GM18502 (cell line): ENCODE measurements at regions not wholly inside any gene's neighbourhood (a gene's known extent, or its start where the extent isn't known, plus 50 kb on each side); places are given as distances from the start of the nearest gene placed in this dataset.
"Not testable (repeated sequence)": the region's sequence is repeated elsewhere in the genome, so short reads cannot be mapped to it uniquely, and the experiment has no call there.

ENCODE experiments used
- ATAC-seq: cut with Tn5 transposase; IDR thresholded peaks from one replicate; pipeline ENCODE4 v1.9.1; 2021; ENCODE audit warnings: mild to moderate bottlenecking; ENCODE audit not compliant: unreplicated experiment, poor library complexity

DNA sequence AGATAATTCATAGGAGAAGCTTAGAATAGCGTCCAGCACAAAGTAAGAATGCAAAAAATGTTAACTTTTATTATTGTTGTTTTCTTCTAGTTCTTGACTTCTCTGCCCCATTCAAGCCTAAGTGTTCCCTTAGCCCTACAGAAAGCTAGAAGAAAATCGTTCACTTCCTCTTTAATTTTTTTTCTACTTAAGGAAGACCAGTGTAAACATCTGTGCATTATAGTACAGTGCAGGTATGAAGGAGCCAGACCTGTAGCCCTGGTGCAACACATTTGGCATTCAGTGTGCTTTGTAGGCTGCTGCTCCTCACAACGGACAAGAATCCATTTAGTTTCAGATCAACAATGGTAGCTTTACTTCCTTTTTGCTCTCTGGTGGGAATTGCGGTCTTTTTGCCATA is 127.8 kb upstream of the SLC7A14 start:
- ATAC-seq, result no peak

DNA sequence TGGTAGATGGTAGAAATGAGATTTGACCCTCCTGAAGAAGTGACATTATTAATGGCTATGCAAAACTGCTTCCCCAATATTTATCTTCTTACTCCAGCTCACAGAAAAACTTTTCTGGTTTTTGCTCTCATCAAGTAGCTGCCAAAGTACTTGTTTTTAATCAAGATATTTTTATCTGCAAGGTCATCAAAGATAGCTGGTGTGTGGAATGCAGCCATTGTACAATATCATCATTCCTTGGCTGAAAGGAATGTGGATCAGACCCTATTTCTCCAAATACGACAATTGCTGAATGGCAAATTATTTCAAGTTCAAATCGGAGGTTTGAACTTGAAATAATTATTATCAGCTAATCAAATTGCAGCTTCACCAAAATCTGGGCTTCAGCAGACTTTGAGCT is 126.9 kb upstream of the SLC7A14 start:
- ATAC-seq, result no peak

DNA sequence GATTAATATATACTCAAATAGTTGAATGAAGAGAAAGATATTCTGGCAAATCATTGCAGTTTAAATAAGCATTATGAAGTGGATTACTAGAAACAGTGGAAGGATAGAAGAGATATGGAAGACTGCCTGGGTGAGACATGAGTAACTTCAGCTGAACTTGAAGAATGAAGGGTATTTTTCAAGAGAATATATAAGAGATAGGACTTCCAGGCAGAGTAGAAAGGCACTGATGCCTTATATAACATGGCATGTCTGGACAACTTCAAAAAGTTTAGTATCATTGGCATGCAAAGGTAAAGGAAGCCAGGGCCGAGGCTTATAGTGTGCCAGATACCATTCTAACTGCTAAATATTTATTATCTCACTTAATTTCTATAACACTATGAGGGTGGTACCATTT is 126.5 kb upstream of the SLC7A14 start:
- no peak for ATAC-seq

DNA sequence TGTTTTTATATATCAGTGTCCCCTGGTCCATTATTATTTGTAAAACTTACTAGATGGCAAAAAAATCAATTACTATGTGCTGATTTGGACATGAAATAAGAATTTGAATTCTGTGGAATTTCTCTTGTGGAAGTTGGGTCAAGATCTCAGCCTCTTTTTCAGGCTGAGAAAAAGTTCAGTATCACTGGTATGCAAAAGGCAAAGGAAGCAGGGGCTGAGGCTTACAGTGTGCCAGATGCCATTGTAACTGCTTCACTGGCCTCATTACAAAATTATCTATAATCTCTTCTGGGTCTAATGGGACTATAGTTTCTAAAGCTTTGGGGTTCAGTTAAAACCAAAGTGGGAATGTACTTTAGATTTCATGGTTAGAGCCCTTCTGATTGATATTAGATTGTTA is 125.9 kb upstream of the SLC7A14 start:
- no peak for ATAC-seq

DNA sequence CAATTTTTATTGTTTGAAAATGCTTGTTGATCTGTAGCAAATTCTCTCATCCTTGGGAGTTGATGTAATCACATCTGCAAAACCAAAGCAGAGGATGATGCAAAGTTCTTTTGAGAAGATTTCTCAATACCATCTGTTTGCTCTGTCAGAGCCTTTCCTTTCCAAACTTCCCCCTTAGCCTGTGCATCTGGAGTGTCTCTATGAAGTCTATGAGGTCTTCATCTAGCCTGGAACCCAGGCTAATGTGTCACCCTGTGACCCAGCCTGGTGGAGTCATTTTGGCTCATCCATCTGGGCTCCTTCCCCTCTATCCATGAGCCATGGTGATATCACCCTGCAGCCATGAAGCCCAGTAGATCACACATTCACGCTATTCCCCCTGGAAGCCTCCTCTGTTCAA is 123.2 kb upstream of the SLC7A14 start:
- ATAC-seq, result no peak

DNA sequence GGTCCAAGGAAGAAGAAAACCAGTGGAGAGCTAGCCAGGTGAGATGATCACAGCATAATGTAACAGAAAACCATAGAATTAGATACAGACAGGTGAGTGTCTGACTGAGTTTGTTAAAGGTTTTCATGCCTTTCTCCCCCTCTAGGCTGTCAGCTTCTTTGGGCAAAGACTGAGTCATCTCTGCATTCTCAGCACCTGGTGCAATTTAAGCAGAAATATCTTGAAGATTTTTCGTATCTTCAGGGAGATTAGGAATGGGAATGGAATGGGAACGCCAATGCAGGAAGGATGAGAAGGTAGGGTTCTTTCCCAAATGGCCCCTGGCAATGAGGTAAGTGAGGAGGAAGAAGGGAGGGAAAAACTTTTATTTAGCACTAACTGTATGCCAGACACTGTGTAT is 122.0 kb upstream of the SLC7A14 start:
- no peak for ATAC-seq

DNA sequence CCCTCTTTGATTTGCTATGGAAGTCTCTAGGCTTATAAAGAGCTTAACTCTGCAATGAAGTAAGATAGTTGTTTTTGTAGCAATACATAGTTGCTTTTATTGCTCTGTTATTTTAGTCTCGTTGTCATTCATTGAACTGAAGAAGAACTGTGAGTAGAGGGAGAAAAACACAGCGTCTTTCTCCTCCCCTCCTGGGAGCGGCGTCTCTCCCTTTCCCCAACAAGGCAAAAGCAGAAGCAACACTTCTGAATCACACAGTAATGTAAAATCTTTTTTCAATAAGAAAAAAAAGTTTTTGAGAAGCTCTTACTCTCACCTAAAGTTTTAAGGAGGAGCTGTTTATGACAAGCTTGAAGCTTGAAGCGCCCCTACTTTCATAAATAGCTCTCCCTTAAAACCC is 119.3 kb upstream of the SLC7A14 start:
- no peak for ATAC-seq

DNA sequence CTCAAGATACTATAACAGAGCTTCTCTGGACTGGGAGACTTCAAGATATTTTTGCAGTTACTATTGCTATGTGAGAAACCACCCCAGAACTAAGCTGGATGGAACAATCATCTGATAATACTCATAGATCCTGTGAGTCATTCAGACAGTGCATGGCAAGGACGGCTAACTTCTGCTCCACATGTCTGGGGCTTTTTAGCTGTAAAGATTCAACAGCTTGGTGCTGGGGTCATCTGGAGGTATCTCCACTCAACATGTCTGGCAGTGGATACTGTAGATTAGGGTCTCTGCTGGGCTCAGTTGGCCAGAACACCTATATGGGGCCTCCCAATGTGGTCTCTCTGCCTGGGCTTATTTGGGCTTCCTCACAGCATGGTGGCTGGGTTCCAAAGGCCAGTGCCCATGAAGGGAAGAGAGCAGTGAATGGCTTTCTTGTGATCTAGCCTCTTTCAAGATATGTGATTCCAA is 117.3 kb upstream of the SLC7A14 start:
- no peak for ATAC-seq

DNA sequence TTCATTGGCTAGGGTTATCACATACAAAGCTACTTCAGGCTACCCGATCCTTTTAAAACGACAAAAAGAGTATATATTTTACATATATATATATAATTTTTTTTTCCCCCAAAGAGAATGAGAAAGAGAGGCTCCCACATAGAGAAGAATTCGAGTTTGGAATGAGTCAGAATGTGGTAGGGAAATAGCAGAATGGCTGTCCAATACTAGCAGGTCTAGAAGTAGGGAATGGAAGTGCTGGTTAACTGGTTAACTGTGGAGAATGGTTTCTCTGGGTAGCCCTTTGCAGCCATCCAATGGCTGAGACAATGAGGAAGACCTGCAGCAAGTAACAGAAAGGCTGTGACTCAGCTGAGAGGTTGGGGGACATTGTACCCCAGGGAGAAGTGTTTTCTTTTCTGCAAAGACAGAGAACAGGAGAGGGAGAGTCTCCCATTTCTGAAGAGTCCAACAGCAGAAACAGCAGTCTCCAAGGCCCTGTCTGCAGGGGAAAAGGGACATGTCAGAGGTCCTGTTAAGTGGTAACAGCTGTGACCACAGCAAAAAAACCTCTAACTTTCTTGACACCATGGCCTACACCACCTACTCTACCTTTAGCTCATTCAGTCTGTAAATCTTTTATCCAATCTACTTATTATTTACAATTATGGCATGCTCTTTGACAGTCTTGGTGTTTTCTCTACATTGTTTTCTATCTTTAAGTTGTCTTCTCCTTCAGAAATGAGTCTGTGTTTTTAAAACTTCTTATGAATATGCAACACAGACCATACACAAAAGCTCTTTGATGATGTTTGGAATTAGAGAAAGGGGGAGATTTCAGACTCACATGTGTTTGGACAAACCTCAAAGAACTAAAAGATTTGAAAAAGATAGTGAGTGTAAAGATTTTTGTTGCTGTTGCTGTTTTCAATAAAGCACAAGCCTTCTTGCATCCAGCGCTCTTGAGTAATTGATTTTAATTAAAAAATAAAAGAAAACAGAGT is 116.1 kb upstream of the SLC7A14 start:
- ATAC-seq, result no peak

DNA sequence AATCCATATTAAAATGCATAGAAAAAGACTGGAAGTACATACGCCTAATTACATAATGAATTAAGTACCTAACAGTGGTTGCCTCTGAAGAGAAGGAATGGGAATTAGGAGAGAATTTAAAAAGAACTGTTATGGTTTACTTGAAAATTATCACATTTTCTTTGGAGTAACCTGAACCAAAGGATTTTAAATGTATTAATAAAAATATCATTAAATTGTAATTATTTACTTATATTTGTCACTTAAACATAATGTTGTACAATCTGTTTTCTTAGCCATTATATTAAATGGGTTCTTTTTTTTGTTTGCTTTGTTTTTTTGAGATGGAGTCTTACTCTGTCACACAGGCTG is 114.2 kb upstream of the SLC7A14 start:
- ATAC-seq, result no peak

DNA sequence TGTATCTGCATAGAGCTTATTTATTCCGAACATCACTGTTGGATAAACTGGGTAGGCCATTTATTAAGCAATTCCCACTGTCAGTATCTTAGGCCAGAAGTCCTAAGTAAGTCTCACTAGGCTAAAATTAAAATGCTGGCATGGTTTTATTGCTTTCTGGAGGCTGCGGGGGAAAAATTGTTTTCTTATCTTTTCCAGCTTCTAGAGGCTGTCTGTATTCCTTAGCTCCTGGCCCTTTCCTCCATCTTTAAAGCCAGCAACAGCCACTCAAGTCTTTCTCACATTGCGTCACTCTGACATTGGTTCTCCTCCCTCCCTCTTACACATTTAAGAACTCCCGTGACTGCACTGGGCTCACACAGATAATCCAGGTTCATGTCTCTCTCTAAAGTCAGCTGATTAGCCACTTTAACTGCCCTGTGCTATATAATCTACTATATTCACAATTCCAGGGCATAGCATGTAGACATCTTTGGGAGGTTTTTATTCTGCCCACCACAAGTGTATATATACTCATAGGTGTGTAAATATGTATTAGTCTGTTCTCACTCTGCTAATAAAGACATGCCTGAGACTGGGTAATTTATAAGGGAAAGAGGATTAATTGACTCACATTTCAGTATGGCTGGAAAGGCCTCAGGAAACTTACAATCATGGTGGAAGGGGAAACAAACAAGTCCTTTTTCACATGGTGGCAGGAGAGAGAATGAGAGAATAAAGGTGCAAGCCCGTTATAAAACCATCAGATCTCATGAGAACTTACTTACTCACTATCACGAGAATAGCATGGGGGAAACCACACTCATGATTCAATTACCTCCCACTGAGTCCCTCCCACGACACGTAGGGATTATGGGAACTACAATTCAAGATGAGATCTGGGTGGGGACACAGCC is 113.5 kb upstream of the SLC7A14 start:
- ATAC-seq, result no peak

DNA sequence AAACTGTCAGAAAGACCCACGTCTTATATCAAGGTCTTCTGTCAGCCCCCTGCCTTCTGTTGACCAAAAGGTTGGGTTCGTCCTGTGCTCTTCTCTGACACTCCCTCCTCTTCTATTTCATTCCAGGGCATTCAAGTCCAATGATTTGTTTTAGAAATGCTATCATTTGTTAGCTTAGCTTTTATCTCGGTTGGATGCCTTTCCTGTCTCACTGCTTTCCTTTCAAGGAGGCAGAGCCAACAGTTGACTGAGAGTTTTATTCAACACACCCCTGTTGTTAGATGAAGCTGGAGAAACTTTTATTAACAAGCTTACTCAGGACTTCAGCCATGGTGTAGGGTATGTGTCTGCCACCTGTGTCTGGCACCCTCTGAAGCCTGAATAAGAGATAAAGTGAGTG is 112.0 kb upstream of the SLC7A14 start:
- no peak for ATAC-seq

DNA sequence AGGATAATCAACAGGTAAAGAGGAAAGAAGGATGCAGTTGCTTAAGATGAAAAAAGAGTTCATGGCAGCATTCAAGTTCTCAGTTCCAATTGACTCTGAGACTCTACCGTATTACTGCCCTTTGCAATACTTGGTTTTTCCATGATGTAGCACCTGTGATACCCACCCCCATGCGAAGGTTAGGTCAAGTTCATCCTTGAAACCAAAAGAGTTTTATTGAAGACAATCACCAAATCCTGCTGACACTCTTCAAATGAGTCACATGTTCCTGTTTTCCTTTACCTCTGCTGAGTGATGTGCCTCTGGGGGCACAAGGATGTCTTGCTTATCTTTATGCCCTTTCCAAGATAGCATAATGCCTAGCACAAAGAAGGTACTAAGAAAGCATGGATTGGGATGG is 111.3 kb upstream of the SLC7A14 start:
- no peak for ATAC-seq

DNA sequence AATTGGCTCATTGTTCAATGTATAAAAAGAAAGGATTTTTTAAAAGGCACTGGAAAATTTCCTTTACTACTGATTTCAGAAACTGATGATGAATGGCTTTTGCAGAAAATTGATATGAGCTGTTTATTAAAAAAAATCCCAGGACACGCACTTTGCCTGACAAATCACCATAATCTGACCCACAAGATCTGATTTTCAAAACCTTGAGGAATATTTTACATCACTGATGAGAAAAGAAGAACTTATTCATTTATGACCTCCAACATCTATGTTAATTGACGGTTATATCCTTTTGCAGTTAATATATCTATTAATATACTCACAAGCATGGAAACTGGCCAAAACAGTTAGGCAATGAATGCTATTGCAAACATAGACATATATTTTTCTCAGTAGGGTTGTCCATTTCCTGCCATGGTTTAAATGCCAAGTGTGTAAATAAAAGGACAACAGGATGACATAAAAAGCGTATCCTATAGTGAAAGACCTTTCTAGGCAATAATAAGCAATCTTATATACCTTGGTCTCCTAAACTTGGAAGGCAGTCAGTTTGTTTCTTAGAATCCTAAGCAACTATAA is 109.7 kb upstream of the SLC7A14 start:
- ATAC-seq, result no peak

DNA sequence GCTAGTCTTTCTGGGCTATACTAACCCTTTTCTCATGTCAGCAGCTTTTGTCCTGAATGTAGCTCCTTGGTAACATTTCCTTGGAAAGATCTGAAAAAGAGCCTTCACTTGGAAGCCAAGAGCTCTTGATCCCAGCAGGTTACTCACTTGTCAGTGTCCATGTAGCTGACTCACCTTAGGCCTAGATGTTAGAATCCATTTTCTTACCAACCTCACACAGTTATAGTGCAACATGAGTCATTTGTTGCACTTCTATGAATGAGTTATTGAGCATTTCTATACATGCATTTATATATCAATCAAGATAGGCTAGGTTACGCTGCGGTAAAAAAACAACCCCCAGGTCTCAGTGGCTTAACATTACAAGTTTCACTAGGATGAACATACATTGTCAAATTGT is 106.8 kb upstream of the SLC7A14 start:
- no peak for ATAC-seq

DNA sequence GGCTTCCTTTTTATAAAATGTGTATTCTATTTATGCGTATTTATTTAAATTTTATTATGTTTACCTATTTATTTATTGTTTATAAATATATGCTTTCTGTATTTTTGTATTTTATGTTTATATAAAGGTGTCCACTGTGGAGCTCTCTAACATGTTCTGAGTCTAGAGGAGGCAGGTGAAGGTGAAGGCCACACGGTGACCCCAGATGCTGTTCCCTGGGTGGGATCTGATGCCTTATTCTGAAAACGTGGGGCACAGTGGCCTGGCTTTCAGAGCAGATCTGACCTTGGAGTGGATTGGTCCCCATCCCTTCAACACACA is 104.7 kb upstream of the SLC7A14 start:
- ATAC-seq, result no peak

DNA sequence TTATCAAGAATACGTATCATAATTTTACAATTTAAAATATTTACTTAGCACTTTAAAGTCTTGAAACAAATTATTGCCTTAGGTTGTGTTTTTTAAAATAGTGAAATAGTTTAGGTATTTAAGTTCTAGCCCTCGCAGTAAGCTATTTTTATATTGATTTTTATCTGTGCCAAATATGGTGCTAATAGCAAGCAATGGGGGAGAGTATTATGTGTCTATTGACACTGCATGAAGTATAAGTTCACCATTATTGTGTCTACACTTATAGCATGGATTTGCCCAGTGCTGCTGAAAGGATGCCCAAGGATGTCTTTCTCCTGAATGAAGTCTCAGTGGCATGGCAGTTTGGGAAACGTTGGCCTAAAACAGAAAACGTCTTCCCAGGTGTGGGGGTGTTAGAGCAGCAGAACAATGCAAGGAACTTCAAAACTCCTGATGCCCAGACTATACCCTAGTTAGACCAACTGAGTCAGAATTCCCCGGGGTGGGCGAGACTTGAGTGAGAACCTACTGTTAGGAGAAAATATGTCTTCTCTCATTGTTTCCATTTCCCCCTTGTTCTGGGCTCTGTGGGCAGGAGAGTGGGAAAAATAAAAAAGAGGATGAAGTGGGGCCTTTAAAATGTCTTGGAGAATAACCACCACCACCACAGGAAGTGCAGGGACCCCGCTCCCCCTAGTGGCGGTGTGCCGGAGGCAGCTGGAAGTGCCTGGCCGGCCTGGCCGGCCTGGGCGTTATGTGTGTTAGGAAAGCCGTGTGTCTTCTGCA is 104.2 kb upstream of the SLC7A14 start:
- ATAC-seq, result peak; percentile 76

DNA sequence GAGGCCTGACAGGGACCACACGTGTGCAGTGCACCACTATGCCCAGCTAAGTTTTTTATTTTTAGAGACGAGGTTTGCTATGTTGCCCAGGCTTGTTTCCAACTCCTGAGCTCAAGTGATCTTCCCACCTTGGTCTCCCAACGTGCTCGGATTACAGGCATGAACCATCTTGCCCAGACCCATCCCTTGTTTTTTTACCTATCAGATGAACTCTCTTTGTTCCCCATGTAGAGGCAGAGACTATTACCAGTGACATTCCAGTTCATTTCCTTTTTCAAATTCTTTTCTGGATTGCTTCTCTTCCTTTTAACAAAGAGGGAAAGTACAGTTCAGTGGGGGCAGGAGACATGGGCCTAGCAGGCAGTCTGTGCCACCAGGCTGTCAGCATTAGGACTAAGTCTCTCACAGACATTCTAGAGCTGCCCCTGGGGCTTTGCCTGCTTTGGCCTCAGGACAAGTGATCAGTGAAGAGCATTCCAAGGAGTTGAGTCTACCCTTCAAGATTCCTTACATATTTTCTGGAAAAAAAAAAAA is 103.5 kb upstream of the SLC7A14 start:
- ATAC-seq, result no peak

DNA sequence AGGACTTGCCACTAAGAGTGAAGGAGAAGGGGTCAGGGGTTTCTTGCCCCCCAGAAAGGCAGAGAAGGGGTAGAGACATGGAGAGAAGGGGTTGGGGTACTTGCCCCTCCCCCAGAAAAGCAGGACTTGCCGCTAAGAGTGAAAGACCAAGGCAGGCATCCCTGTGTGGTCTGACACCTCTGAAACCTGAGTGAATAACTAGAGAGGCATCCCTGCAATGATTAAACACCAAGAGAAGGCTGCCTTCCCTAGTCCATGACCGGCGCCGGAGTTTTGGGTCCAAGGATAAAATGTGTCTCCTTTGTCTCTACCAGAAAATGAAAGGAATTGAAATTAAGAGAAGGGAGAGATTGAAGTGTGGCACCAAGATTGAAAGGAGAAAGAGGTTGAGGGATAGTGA is 102.3 kb upstream of the SLC7A14 start:
- not testable (repeated sequence) for ATAC-seq

DNA sequence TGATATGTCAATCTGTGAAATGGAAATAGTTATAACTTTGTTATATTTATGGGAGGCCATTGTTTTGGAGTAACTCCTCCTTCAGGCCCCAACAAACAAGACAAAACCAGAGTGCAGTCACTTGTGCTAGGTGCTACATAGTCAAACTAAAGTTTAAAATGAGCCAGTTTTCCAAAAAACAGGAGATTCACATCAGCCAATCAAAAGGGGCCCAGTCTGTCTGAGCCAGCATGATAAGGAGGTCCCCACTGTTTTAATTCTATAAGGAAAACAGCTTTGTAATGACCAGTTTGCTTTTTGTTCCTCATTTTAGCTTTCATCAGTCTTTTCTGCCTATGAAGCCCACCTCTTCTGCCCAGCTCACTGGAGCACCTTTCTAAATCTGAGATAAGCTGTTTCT is 94.7 kb upstream of the SLC7A14 start:
- no peak for ATAC-seq
